ENCODE measurements at regions not wholly inside any gene's neighbourhood (a gene's known extent, or its start where the extent isn't known, plus 50 kb on each side); places are given as distances from the start of the nearest gene placed in this dataset.

DNA sequence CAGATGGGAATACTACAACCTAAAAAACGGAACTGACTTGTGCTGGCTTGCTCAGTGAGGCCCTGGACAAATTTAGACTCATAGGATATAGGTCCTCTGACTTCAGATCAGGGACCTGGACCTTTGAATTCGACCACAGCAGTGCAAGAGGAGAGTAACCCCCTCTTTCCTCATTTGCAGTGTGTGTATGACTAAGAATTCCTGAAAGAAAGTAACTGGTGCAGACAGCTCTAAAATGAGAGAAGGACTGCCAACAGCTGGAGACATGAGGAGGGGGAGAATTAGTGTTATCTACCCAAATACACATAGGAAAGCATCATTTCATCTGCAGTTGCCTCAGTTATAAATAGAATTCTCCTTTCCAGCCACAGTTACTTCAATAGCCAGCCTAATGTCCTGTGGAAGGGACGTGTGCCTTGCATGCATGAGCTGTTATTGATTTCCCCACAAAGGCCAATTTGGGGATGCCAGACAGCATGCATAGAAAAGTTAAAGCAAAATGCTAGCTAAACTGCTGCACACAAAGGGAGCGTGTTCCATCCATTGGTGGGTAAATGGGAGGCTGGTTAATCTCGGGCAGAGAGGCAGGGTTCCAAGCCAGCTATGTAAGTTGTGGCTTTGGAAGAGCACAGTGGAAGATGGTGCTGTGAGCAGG lies 442.7 kb downstream of the CDK5RAP2 start:
- Mint-ChIP-seq H3K27ac (no peak overlapping the region), H3K27me3 (no peaks in the 10 kb centered on the region), H3K9me3 (ENCODE audit: insufficient read depth) (no peaks in the 10 kb centered on the region), H3K4me3 (no peak overlapping the region), H3K4me1 (no peaks in the 10 kb centered on the region)
- POLR2A ChIA-PET: no interaction called here
- H3K4me2 ChIP-seq (replicated peaks; ENCODE audit: low read depth, low read length, poor library complexity, severe bottlenecking): no peak overlapping the region
- H3K9ac ChIP-seq (ENCODE audit: low read length): no peak overlapping the region
- H3K79me2 ChIP-seq (ENCODE audit: control insufficient read depth, insufficient read depth, low read length): no peaks in the 10 kb centered on the region
- peaks cover 0 to 6% (median 0%) of the 10 kb centered on the region in 3 donors for H3K9me3 ChIP-seq (ENCODE audit: control extremely low read depth in 1 of 3, control insufficient read depth in 2 of 3, insufficient read depth in 1 of 3, low read length in 2 of 3)
- no peak overlapping the region for H3K27ac ChIP-seq (ENCODE audit: low read length in 2 of 2)
- no peaks in the 10 kb centered on the region for H3K4me1 ChIP-seq (ENCODE audit: control insufficient read depth in 2 of 2, insufficient read depth in 2 of 2, low read length in 2 of 2)
- no peak overlapping the region for H2AFZ ChIP-seq (ENCODE audit: insufficient read depth, low read depth, low read length, poor library complexity, severe bottlenecking)
- 65% methylated on average over 3 of the region's 5 CpGs for WGBS (ENCODE audit: insufficient coverage)
- intact Hi-C loops (cut with micrococcal nuclease): no loop called here
- DNase-seq: no peak
- peaks cover 0 to 3% (median 0%) of the 10 kb centered on the region in 4 experiments for H3K27me3 ChIP-seq (replicated peaks in 1 of 4; ENCODE audit: control extremely low read depth in 1 of 4, control insufficient read depth in 3 of 4, insufficient read depth in 4 of 4, low read length in 3 of 4)
- no peak for TF ChIP-seq EZH2 (IDR thresholded peaks at IDR 0.05; ENCODE audit: borderline replicate concordance, insufficient read depth, low read depth, low read length, poor library complexity, severe bottlenecking)
- ATAC-seq (ENCODE audit: low read depth): no peak
- CTCF ChIA-PET: no interaction called here
- H3K36me3 ChIP-seq (replicated peaks in 1 of 2; ENCODE audit: control extremely low read depth in 1 of 2, control insufficient read depth in 1 of 2, extremely low read depth in 1 of 2, insufficient read depth in 2 of 2, low read length in 1 of 2): no peaks in the 10 kb centered on the region
- no peak overlapping the region for H3K4me3 ChIP-seq (ENCODE audit: control extremely low read depth in 1 of 5, extremely low read depth in 1 of 5, insufficient read depth in 1 of 5, low read depth in 2 of 5, low read length in 4 of 5)
- no peaks in the 10 kb centered on the region for H4K20me1 ChIP-seq (ENCODE audit: control insufficient read depth, insufficient read depth, low read length, poor library complexity, severe bottlenecking)

DNA sequence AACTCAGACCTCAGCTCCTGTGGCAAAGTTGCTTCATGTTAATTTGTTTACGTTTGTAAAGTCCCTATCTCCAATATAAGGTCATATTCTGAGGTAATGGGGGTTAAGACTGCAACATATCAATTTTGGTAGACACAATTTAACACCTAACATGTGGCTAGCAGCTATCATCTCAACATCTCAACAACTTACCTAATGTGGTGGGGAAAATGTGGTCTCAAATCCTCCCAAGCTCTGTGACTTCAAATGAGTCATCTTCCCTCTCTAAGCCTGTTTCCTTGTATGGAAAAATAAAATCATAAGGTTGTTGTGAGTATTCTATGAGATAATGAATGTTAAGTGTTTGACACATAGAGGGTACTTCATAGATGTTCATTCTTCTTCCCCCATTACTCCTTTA lies 443.3 kb downstream of the CDK5RAP2 start:
- no peaks in the 10 kb centered on the region for H3K9me3 Mint-ChIP-seq (ENCODE audit: insufficient read depth)
- Histone ChIP-seq H3K4me2 (replicated peaks; ENCODE audit: low read depth, low read length, poor library complexity, severe bottlenecking) (no peak overlapping the region), H3K27ac (ENCODE audit: low read length in 2 of 2) (no peak overlapping the region), H3K36me3 (replicated peaks in 1 of 2; ENCODE audit: control extremely low read depth in 1 of 2, control insufficient read depth in 1 of 2, extremely low read depth in 1 of 2, insufficient read depth in 2 of 2, low read length in 1 of 2) (no peaks in the 10 kb centered on the region), H3K79me2 (ENCODE audit: control insufficient read depth, insufficient read depth, low read length) (no peaks in the 10 kb centered on the region), H3K4me1 (ENCODE audit: control insufficient read depth in 2 of 2, insufficient read depth in 2 of 2, low read length in 2 of 2) (no peaks in the 10 kb centered on the region), H3K27me3 (replicated peaks in 1 of 4; ENCODE audit: control extremely low read depth in 1 of 4, control insufficient read depth in 3 of 4, insufficient read depth in 4 of 4, low read length in 3 of 4) (peaks cover 0 to 3% (median 0%) of the 10 kb centered on the region in 4 experiments), H3K4me3 (ENCODE audit: control extremely low read depth in 1 of 5, extremely low read depth in 1 of 5, insufficient read depth in 1 of 5, low read depth in 2 of 5, low read length in 4 of 5) (no peak overlapping the region), H3K9me3 (ENCODE audit: control extremely low read depth in 1 of 3, control insufficient read depth in 2 of 3, insufficient read depth in 1 of 3, low read length in 2 of 3) (peaks cover 0 to 6% (median 0%) of the 10 kb centered on the region in 3 donors), H2AFZ (ENCODE audit: insufficient read depth, low read depth, low read length, poor library complexity, severe bottlenecking) (no peak overlapping the region), H4K20me1 (ENCODE audit: control insufficient read depth, insufficient read depth, low read length, poor library complexity, severe bottlenecking) (no peaks in the 10 kb centered on the region), H3K9ac (ENCODE audit: low read length) (no peak overlapping the region)
- no peak overlapping the region for H3K4me3 Mint-ChIP-seq
- intact Hi-C loops (cut with micrococcal nuclease): no loop called here
- ATAC-seq (ENCODE audit: low read depth) (no peak), DNase-seq (no peak)
- no peak overlapping the region for H3K27ac Mint-ChIP-seq
- POLR2A ChIA-PET: no interaction called here
- WGBS (ENCODE audit: insufficient coverage): no CpG with 5 or more reads among the region's 1 CpG
- no peaks in the 10 kb centered on the region for H3K27me3 Mint-ChIP-seq
- H3K4me1 Mint-ChIP-seq: no peaks in the 10 kb centered on the region
- TF ChIP-seq CTCF (IDR thresholded peaks at IDR 0.05) (no peak), EZH2 (IDR thresholded peaks at IDR 0.05; ENCODE audit: borderline replicate concordance, insufficient read depth, low read depth, low read length, poor library complexity, severe bottlenecking) (no peak)
- CTCF ChIA-PET: no interaction called here
